CD14-positive monocyte (primary cell): ENCODE measurements at regions not wholly inside any gene's neighbourhood (a gene's known extent, or its start where the extent isn't known, plus 50 kb on each side); places are given as distances from the start of the nearest gene placed in this dataset.
"Not testable (repeated sequence)": the region's sequence is repeated elsewhere in the genome, so short reads cannot be mapped to it uniquely, and the experiment has no call there.

ENCODE experiments used
- DNase-seq, 3 donors: peaks; one replicate each; pipeline ENCODE4 v3.0.0-alpha.2; 2011 to 2022
- H2AFZ ChIP-seq: 2 replicates; pipeline ENCODE4 v1.6.0; 2012; ENCODE audit warnings: mild to moderate bottlenecking, low read depth, low read length, inconsistent platforms; ENCODE audit not compliant: insufficient read depth, poor library complexity, severe bottlenecking
- H3K27ac ChIP-seq, 2 donors: 1 replicate in 1 of 2; 2 replicates in 1 of 2; pipeline ENCODE4 v1.5.1; 2012 to 2013; ENCODE audit warnings: low read length in 2 of 2, control low read depth in 1 of 2, inconsistent platforms in 1 of 2, low read depth in 1 of 2, mild to moderate bottlenecking in 1 of 2
- H3K27me3 ChIP-seq, 2 donors: one replicate each; pipeline versions ENCODE4 v1.6.0 to v1.6.1; 2011 to 2013; ENCODE audit warnings: low read length in 2 of 2; ENCODE audit not compliant: control insufficient read depth in 2 of 2, insufficient read depth in 2 of 2
- H3K36me3 ChIP-seq, 2 donors: replicated peaks in 1 of 2; 1 replicate in 1 of 2; 2 replicates in 1 of 2; pipeline versions ENCODE4 v1.5.1 to v1.6.1; 2012 to 2013; ENCODE audit warnings: low read length in 2 of 2, control low read depth in 1 of 2, inconsistent platforms in 1 of 2, mild to moderate bottlenecking in 1 of 2; ENCODE audit not compliant: insufficient read depth in 2 of 2, control insufficient read depth in 1 of 2
- H3K4me1 ChIP-seq, 2 donors: 1 replicate in 1 of 2; 2 replicates in 1 of 2; pipeline versions ENCODE4 v1.5.1 to v1.6.1; 2012 to 2013; ENCODE audit warnings: low read length in 2 of 2, control low read depth in 1 of 2, inconsistent platforms in 1 of 2, mild to moderate bottlenecking in 1 of 2, moderate library complexity in 1 of 2; ENCODE audit not compliant: insufficient read depth in 2 of 2, control insufficient read depth in 1 of 2
- H3K4me2 ChIP-seq: replicated peaks from 2 replicates; pipeline ENCODE3; 2012; ENCODE audit warnings: low read length, moderate library complexity, mild to moderate bottlenecking; ENCODE audit not compliant: poor library complexity, severe bottlenecking; ENCODE audit errors: extremely low read depth
- H3K4me3 ChIP-seq, 3 experiments: fragments of 200-600 bp in 1 of 3; sonication (generic) in 1 of 3; replicated peaks in 1 of 3; 1 replicate in 2 of 3; 2 replicates in 1 of 3; pipeline ENCODE4 v1.5.1; 2011 to 2013; ENCODE audit warnings: low read length in 3 of 3, mild to moderate bottlenecking in 3 of 3, control low read depth in 2 of 3, low read depth in 2 of 3, inconsistent platforms in 1 of 3, moderate library complexity in 1 of 3
- H3K79me2 ChIP-seq: 2 replicates; pipeline ENCODE4 v1.6.0; 2012; ENCODE audit warnings: mild to moderate bottlenecking, control low read depth, inconsistent platforms, low read length, moderate library complexity; ENCODE audit not compliant: insufficient read depth
- H3K9ac ChIP-seq: 2 replicates; pipeline ENCODE4 v1.6.0; 2017; ENCODE audit warnings: low read length, mild to moderate bottlenecking; ENCODE audit not compliant: insufficient read depth, poor library complexity, severe bottlenecking
- H3K9me3 ChIP-seq, 2 donors: replicated peaks in 1 of 2; 1 replicate in 1 of 2; 2 replicates in 1 of 2; pipeline versions ENCODE4 v1.5.1 to v1.6.1; 2012 to 2013; ENCODE audit warnings: low read length in 2 of 2, control low read depth in 1 of 2; ENCODE audit not compliant: control insufficient read depth in 1 of 2, insufficient read depth in 1 of 2
- H4K20me1 ChIP-seq: 2 replicates; pipeline ENCODE4 v1.6.0; 2012; ENCODE audit warnings: mild to moderate bottlenecking, low read length, control low read depth, moderate library complexity; ENCODE audit not compliant: insufficient read depth
- H3K27ac Mint-ChIP-seq, 7 donors: one replicate each; pipeline ENCODE4 v1.8.0; 2020; ENCODE audit warnings: mild to moderate bottlenecking in 7 of 7, mixed read lengths in 7 of 7, moderate library complexity in 6 of 7, inconsistent platforms in 2 of 7
- H3K27me3 Mint-ChIP-seq, 3 donors: one replicate each; pipeline ENCODE4 v1.8.0; 2021 to 2022; ENCODE audit warnings: low read depth in 3 of 3, mild to moderate bottlenecking in 3 of 3, mixed read lengths in 3 of 3, moderate library complexity in 3 of 3, inconsistent platforms in 1 of 3
- H3K36me3 Mint-ChIP-seq, 2 donors: one replicate each; pipeline ENCODE4 v1.8.0; 2020; ENCODE audit warnings: mixed read lengths in 2 of 2, inconsistent platforms in 1 of 2, mild to moderate bottlenecking in 1 of 2
- H3K4me1 Mint-ChIP-seq: one replicate; pipeline ENCODE4 v1.8.0; 2020; ENCODE audit warnings: mild to moderate bottlenecking, mixed read lengths
- H3K4me3 Mint-ChIP-seq, 2 donors: one replicate each; pipeline ENCODE4 v1.8.0; 2020; ENCODE audit warnings: mild to moderate bottlenecking in 2 of 2, mixed read lengths in 2 of 2, moderate library complexity in 1 of 2
- H3K9me3 Mint-ChIP-seq, 7 donors: one replicate each; pipeline ENCODE4 v1.8.0; 2020 to 2022; ENCODE audit warnings: mixed read lengths in 7 of 7, mild to moderate bottlenecking in 6 of 7, moderate library complexity in 6 of 7, inconsistent platforms in 2 of 7
- WGBS: methylation state at CpG from one replicate; pipeline ENCODE4 v1.1.5; 2013; ENCODE audit warnings: missing lambda C conversion rate; ENCODE audit not compliant: insufficient coverage; 5-methylcytosine and 5-hydroxymethylcytosine counted together
- intact Hi-C, 2 donors: fragments of 100-400 bp; cut with micrococcal nuclease; formaldehyde crosslinking; loops; one replicate each; pipeline versions ENCODE4 v1.15.0 to v1.15.1; 2023
- TF ChIP-seq, protein P1 (sequence below): fragments of 200-600 bp; IDR thresholded peaks from one replicate; pipeline ENCODE4 v1.8.0; 2022; ENCODE audit warnings: antibody characterized with exemption, mild to moderate bottlenecking

DNA sequence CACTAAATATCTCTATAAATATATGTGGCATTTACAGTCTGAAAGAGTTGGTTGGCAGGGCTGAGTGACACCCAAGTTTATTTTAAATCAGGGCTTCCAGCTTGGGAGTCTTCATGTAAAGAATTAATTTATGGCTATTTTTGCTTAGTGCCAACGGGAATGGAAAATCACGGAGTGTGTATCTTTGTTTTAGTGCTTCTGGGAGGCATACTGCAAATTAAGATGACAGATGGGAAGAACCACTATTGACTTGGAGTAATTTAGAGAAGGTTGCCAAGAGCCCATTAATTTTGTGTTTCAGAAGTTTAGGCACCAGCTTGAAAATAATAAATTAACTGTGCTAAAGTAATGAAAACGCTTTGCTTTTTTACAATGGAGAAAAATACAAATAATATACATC lies 135.2 kb downstream of the GPR37 start:
- H3K79me2 ChIP-seq, result no peaks in the 10 kb centered on the region
- no peak overlapping the region for H3K27ac Mint-ChIP-seq
- no peaks in the 10 kb centered on the region for H3K4me1 ChIP-seq
- TF ChIP-seq, protein P1, sequence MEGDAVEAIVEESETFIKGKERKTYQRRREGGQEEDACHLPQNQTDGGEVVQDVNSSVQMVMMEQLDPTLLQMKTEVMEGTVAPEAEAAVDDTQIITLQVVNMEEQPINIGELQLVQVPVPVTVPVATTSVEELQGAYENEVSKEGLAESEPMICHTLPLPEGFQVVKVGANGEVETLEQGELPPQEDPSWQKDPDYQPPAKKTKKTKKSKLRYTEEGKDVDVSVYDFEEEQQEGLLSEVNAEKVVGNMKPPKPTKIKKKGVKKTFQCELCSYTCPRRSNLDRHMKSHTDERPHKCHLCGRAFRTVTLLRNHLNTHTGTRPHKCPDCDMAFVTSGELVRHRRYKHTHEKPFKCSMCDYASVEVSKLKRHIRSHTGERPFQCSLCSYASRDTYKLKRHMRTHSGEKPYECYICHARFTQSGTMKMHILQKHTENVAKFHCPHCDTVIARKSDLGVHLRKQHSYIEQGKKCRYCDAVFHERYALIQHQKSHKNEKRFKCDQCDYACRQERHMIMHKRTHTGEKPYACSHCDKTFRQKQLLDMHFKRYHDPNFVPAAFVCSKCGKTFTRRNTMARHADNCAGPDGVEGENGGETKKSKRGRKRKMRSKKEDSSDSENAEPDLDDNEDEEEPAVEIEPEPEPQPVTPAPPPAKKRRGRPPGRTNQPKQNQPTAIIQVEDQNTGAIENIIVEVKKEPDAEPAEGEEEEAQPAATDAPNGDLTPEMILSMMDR, result no peak
- H3K36me3 Mint-ChIP-seq, result no peaks in the 10 kb centered on the region
- 100% methylated on average over 2 of the region's 3 CpGs for WGBS
- H3K27me3 Mint-ChIP-seq, result no peaks in the 10 kb centered on the region
- no peaks in the 10 kb centered on the region for H3K27me3 ChIP-seq
- no peak overlapping the region for H3K4me3 Mint-ChIP-seq
- no peak overlapping the region for H3K9ac ChIP-seq
- no peaks in the 10 kb centered on the region for H3K9me3 ChIP-seq
- intact Hi-C loops, result no loop called here
- no peak overlapping the region for H3K4me3 ChIP-seq
- no peak for DNase-seq
- no peak overlapping the region for H3K27ac ChIP-seq
- peaks cover 0 to 5% (median 3%) of the 10 kb centered on the region in 7 donors for H3K9me3 Mint-ChIP-seq
- H3K4me1 Mint-ChIP-seq, result no peaks in the 10 kb centered on the region
- no peaks in the 10 kb centered on the region for H4K20me1 ChIP-seq
- no peak overlapping the region for H2AFZ ChIP-seq
- no peaks in the 10 kb centered on the region for H3K36me3 ChIP-seq
- no peak overlapping the region for H3K4me2 ChIP-seq

DNA sequence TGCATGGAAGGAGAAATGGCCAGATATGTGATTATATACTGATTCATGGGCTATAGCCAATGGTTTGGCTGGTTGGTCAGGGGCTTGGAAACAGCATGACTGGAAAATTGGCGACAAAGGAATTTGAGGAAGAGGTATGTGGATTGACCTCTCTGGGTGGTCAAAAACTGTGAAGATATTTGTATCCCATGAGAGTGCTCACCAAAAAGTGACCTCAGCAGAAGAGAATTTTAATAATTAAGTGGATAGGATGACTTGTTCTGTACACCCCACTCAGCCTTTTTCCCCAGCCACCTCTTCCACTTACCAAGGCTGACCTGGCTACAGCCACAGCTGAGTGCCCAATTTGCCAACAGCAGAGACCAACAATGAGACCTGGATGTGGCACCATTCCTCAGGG lies 146.7 kb downstream of the GPR37 start:
- Histone ChIP-seq H2AFZ (no peak overlapping the region), H3K9ac (no peak overlapping the region), H3K27ac (no peak overlapping the region), H3K79me2 (no peaks in the 10 kb centered on the region), H3K4me1 (no peaks in the 10 kb centered on the region), H3K36me3 (no peaks in the 10 kb centered on the region), H3K4me3 (no peak overlapping the region), H3K27me3 (no peaks in the 10 kb centered on the region), H4K20me1 (no peaks in the 10 kb centered on the region), H3K4me2 (no peak overlapping the region), H3K9me3 (peaks cover 8 to 14% of the 10 kb centered on the region in 2 donors)
- Mint-ChIP-seq H3K9me3 (peaks cover 0 to 14% (median 5%) of the 10 kb centered on the region in 7 donors), H3K27ac (no peak overlapping the region), H3K4me3 (no peak overlapping the region), H3K4me1 (no peaks in the 10 kb centered on the region), H3K27me3 (peaks cover 0 to 2% (median 0%) of the 10 kb centered on the region in 3 donors), H3K36me3 (no peaks in the 10 kb centered on the region)
- DNase-seq, result no peak
- TF ChIP-seq, protein P1, result no peak
- WGBS, result 43% methylated on average over 1 of the region's 1 CpG
- intact Hi-C loops, result no loop called here

DNA sequence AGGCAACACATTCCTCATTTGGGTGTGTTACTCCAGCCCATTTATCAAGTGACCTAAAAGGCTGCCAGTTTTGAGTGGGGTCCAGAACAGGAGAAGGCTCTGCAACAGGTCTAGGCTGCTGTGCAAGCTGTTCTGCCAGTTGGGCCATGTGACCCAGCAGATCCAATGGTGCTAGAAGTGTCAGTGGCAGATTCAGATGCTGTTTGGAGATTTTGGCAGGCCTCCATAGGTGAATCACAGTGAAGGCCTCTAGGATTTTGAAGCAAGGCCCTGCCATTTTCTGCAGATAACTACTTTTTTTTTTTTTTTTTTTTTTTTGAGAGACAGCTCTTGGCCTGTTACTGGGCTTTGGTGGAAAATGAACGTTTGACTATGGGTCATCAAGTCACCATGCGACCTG lies 147.5 kb downstream of the GPR37 start:
- H3K4me1 Mint-ChIP-seq, H3K36me3 ChIP-seq, H2AFZ ChIP-seq, H3K9ac ChIP-seq, H3K4me3 Mint-ChIP-seq, H3K27me3 Mint-ChIP-seq, intact Hi-C loops, H4K20me1 ChIP-seq, H3K79me2 ChIP-seq, H3K27me3 ChIP-seq, DNase-seq, H3K4me2 ChIP-seq, H3K4me3 ChIP-seq, H3K36me3 Mint-ChIP-seq, H3K4me1 ChIP-seq, H3K27ac Mint-ChIP-seq, H3K27ac ChIP-seq: not testable (repeated sequence)
- H3K9me3 ChIP-seq, result peaks cover 8 to 14% of the 10 kb centered on the region in 2 donors
- H3K9me3 Mint-ChIP-seq, result peaks cover 3 to 15% (median 8%) of the 10 kb centered on the region in 7 donors
- WGBS, result 83% methylated on average over 2 of the region's 2 CpGs
